GM18909 (cell line): ENCODE measurements at regions not wholly inside any gene's neighbourhood (a gene's known extent, or its start where the extent isn't known, plus 50 kb on each side); places are given as distances from the start of the nearest gene placed in this dataset.
"Not testable (repeated sequence)": the region's sequence is repeated elsewhere in the genome, so short reads cannot be mapped to it uniquely, and the experiment has no call there.

Experiments
- ATAC-seq: cut with Tn5 transposase; IDR thresholded peaks from one replicate; pipeline ENCODE4 v1.9.1; 2021; ENCODE audit warnings: mild to moderate bottlenecking; ENCODE audit not compliant: unreplicated experiment, poor library complexity

DNA sequence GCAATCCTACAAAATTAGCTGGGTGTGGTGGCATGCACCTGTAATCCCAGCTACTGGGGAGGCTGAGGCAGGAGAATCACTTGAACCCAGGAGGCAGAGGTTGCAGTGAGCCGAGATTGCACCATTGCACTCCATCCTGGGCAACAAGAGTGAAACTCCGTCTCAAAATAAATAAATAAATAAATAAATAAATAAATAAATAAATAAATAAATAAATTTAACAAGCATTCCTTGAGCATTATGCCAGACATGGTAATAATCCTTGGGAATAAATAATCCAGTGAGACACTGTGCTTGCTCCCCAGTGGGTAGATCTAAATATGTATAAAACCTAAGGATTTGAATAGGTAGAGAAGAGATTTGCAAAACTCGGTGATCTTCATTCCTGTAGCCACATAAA lies 228.4 kb downstream of the MAGEB5 start:
- not testable (repeated sequence) for ATAC-seq

GRCh38 chrX:26442340-26442739 lies 226.4 kb downstream of the MAGEB5 start:
- ATAC-seq, result no peak

DNA sequence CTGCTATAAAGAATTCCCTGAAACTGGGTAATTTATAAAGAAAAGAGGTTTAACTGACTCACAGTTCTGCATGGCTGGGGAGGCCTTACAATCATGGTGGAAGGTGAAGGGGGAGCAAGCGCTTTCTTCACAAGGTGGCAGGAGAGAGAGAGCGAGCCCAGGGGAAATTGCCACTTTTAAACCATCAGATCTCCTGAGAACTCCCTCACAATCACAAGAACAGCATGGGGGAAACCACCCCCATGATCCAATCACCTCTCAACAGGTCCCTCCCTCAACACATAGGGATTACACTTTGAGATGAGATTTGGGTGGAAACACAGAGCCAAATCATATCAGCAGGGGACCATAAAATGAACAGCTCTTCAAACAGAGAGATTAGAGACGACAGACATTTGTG lies 198.6 kb downstream of the MAGEB5 start:
- no peak for ATAC-seq

DNA sequence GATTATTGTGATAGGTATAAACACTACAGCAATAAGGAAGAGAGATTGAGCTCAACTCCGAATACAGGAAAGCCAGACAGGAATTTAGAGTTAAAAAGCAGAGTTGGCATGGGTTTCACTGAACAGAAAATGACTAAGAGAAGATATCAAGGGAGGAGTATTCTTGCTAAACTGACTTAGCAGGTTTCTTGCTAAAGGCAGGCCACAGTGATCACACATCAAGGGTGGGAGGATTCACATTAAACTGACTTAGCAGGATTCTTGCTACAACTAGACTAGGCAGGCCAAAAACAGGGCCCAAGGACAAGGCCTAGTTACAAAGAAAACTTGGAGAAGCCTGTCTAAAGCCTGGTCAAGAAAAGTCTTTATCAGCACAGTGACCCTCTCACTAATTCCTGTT lies 195.1 kb downstream of the MAGEB5 start:
- no peak for ATAC-seq

DNA sequence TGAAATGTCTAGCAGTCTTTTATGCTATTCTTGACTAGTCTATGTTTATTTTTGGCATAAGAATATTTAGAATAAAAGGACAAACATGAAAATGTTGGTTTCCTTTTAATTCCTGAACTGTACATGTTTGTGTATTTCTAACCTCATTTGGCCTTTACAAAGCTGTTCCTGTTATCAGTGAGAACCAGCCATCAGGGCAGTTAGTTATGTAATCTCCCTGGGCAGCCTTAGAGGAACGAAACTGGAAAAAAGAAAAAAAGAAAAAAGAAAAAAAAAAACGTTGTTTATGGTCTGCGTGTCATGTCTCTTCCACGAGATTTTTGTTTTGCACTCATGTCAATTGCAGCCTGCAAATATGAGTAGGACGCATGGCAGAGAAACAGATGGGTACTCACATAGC lies 193.7 kb downstream of the MAGEB5 start:
- ATAC-seq, result no peak

GRCh38 chrX:26387906-26388305 lies 171.9 kb downstream of the MAGEB5 start:
- ATAC-seq, result no peak

DNA sequence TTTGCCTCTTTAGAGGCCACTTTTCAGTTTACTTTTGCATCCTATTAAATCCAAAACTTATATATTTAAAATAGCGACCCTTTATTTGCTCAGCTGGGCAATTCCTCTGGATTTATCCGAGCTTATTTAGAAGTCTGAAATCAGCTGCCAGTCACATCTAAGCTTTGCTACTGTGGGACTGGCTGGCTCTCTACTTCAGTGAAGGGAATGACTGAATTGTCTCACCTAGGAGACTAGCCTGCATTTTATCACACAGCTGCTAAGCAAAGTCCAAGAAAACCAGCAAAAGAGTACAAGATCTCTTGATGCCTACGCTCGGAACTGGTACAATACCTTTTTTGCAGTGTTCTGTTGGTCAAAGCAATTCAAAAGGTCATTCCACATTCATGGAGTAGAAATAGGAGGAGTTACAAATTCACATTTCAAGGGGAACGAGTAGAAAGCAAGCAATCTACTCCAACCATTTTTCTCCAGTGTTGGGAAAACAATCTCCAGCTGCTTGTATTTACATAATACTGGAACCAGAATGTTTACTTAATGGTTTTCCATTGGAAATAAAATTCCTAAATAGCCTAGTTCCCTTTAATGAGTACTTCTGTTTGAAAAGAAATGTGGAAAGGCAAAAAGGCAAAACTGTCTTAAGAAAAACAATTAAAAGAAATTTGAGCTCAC lies 160.2 kb downstream of the MAGEB5 start:
- ATAC-seq, result no peak

DNA sequence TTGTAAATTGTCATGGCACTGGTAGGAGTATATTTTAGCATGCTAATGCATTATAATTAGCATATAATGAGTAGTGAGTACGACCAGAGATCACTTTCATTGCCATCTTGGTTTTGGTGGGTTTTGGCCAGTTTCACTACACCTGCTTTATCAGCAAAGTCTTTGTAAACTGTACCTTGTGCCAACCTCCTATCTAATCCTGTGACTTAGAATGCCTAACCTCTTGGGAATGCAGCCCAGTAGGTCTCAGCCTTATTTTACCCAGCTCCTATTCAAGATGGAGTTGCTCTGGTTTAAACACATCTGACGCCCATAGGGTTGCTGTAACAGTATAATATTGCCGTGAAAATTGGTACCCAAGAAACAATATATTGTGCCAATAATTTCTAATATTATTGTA lies 159.4 kb downstream of the MAGEB5 start:
- ATAC-seq, result no peak

DNA sequence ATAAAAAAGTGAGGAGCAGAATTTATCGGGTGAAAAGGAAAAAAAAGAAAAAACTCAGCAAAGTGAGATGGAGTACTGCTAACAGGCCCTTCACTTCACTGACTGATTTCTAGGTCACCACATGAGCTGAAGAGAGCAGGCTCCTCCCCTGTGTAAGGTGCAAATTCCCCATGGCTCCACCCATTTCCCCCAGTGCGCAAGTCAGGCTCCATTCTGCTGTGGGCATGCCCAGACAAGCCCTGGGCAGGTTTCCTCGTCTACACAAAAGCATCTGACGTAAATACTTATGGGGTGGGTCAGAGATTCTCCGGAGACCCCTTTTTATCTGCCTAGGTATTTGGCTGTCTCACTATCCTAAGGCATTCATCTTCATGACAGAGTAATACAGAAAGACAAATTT lies 157.9 kb downstream of the MAGEB5 start:
- no peak for ATAC-seq

- ATAC-seq, result no peak
Measured at GRCh38 chrX:26352891-26353430, 137.0 kb downstream of the MAGEB5 start.

GRCh38 chrX:26347171-26347570 lies 131.2 kb downstream of the MAGEB5 start:
- ATAC-seq, result no peak

DNA sequence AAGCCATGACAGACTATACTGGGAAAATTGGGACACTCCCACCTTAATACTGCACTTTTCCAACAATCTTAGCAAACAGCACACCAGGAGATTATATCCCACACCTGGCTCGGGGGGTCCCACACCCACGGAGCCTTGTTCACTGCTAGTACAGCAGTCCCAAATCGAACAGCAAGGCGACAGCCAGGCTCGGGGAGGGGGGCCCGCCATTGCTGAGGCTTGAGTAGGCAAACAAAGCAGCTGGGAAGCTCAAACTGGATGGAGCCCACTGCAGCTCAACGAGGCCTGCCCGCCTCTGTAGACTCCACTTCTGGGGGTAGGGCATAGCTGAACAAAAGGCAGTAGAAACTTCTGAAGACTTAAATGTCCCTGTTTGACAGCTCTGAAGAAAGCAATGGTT lies 118.3 kb downstream of the MAGEB5 start:
- ATAC-seq, result no peak

DNA sequence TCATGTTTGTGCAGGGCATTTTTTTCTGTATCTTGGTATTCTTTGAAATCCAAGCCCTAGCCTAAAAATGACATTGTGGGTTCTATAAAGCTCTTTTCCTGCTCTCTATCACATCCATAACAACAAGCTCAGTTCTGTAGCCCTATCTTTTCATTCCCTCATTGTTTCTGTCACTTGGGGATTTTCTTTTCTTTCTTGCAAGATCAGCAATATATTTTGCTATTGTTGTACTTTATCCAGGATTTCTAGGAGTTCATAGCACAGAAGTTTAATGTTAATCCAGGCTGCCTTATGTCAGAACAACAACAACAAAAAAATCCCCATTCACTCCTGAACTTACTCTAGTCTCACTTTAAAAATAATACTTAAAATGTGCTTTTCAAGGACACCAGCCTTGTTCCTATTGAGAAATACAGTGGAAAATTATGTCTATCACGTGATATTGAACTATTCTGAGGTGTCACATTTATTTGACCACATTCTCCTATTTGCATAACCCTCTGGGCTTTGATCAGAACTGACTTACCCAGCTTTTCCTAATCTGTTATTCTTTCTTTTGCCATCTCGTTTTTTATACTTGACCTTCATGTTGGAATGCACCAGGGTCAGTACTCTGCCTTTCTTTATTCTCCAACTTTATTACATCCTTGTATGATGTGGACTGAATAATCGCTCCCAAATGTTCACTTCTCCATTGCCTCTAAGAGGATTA lies 112.8 kb downstream of the MAGEB5 start:
- no peak for ATAC-seq

GRCh38 chrX:26309262-26309661 lies 93.3 kb downstream of the MAGEB5 start:
- ATAC-seq, result no peak

GRCh38 chrX:26295425-26295824 lies 79.5 kb downstream of the MAGEB5 start:
- ATAC-seq, result no peak

GRCh38 chrX:26286836-26287235 lies 70.9 kb downstream of the MAGEB5 start:
- no peak for ATAC-seq
